ENCODE measurements at regions not wholly inside any gene's neighbourhood (a gene's known extent, or its start where the extent isn't known, plus 50 kb on each side); places are given as distances from the start of the nearest gene placed in this dataset.
A peak's percentile ranks its signal among the peaks of the same experiment; 100 is the strongest.
"Not testable (repeated sequence)": the region's sequence is repeated elsewhere in the genome, so short reads cannot be mapped to it uniquely, and the experiment has no call there.

DNA sequence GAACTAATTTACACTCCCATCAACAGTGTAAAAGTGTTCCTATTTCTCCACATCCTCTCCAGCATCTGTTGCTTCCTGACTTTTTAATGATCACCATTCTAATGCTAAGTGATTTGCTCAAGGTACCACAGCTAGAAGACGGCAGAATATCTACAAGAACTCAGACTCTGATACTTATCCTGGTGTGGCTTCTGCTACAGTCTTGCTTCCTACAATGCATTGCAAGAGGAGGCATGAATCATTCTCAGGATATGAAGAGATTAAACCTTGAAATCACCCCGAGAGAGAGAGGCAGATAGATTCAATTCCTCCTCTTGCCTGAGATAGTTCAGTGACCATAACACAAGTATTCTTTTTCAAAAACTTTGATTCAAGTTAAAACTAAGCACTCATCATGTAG is 306.4 kb downstream of the TBC1D4 start:
- no peak for DNase-seq

DNA sequence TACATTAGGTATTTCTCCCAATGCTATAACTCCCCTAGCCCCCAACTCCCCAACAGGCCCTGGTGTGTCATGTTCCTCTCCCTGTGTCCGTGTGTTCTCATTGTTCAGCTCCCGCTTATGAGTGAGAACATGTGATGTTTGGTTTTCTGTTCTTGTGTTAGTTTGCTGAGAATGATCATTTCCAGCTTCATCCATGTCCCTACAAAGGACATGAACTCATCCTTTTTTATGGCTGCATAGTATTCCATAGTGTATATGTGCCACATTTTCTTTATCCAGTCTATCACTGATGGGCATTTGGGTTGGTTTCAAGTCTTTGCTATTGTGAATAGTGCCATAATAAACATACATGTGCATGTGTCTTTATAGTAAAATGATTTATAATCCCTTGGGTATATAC is 306.9 kb downstream of the TBC1D4 start:
- DNase-seq: not testable (repeated sequence)

DNA sequence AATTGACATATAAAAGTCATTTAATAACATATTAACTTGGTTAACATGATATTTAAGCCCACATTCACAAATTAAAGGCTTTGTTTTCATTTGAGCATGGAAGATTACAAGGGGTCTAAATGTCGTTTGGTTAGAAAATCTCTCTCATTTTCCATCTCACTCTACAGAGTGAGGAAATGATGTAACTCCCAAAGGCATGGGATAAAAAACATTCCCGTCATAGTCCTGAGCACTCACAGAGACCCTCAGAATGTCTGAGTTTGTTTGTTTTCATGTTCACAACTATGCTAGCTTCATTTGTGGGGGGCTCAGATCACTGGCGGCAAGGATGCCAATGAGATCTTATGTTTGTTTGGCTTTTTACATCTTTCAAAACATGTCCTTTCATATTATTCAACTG is 307.5 kb downstream of the TBC1D4 start:
- no peak for DNase-seq

GRCh38 chr13:75173457-75174356 is 308.3 kb downstream of the TBC1D4 start:
- DNase-seq: no peak

DNA sequence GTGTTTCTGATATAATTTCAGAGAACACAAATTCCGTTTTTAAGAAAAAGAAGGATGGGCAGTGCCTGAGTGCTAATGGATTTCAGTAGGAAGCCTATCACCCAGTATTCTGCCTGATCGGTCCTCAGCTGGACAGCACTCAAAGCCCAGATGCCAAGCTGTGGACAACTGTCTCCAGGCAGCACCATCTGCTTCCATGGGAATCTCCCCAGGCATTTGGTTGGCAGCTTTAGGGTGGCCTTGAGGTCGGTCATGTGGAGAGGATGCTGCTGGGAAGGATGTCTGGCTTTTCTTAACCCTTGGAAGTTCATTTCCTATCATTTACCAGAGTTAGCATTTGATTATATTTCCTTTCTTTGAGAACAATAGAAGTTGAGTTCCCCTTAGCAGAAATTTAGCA is 311.7 kb downstream of the TBC1D4 start:
- DNase-seq: no peak

DNA sequence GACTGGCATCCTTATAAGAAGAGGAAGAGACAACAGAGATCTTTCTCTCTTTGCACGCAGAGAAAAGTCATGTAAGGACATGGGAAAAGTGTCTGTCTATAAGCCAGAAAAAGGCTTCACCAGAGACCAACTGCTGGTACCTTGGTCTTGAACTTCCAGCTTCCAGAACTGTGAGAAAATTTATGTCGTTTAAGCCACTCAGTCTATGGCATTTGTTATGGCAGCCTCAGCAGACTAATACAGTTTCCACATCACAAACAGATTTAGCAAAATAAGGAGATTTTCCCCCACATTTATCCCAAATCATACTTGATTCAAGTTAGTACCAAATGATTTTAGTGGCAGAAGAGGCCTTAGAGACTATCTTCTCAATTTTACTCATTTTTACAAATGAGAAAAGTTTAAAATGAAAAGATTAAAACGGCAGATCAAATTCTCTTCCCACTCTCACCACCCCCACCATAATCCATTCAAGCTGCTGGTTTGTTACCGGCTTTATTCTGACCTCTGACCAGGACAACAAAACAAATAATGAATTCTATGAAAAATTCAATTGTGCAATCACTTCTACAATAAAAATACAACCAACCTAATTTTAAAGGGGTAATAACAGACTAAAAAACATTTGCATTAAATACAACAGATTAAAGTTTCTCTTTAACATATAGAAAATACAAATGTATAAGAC is 316.3 kb downstream of the TBC1D4 start:
- DNase-seq: no peak

DNA sequence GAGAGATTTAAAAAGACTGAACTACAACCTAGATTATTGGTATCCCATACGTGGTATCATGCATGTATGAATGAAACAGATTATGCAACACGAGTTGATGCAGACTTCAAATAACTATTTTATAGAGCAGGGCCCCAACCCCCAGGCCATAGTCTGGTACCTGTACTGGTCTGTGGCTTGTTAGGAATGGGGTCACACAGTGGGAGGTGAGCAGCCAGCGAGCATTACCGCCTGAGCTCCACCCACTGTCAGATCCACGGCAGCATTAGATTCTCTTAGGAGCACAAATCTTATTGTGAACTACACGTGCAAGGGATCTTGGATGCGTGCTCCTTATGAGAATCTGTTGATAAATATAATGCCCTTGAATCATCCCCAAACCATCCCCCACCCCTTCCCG is 320.2 kb downstream of the TBC1D4 start:
- DNase-seq: no peak

- no peak for DNase-seq
Measured at GRCh38 chr13:75160984-75161383, 321.0 kb downstream of the TBC1D4 start.

DNA sequence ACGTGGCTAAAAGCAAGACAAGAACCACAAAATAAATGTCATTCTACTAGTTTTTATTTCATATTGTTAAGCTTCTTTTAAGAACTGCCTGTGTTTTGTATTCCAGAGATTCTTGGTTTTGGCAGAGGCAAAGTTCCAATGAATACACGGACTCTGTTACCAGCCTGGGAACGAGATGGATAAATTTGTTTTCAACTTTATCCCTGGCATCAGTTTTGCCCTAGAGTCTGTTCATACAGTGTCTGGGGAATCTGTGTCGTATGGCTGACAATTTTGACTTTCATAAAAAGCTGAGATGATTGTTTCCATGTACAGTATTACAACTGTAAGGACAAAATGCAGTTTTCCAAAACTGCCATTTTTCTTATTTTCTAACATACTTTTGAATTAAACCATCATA is 327.6 kb downstream of the TBC1D4 start:
- DNase-seq: no peak

GRCh38 chr13:75153834-75154233 is 328.1 kb downstream of the TBC1D4 start:
- no peak for DNase-seq

DNA sequence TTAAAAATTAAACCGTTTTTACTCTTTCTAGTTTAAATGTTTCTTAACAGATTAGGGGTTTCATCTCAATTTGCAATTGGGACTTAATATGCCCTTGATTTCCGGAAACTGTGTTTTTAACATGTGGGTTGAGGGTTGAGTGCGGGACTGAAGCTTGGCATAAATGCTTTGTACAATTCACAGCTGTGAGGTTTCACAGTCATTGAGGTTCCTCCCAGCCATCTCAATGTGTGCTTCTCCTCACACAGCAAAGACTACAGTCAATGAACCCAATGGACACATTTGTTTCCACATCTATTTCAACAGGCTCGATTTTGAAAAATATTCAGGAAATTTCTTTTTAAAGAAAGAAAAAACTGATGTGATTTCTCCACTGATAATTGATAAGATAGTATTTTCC is 328.6 kb downstream of the TBC1D4 start:
- DNase-seq: no peak

- no peak for DNase-seq
Measured at GRCh38 chr13:75151081-75151643, 330.8 kb downstream of the TBC1D4 start.

DNA sequence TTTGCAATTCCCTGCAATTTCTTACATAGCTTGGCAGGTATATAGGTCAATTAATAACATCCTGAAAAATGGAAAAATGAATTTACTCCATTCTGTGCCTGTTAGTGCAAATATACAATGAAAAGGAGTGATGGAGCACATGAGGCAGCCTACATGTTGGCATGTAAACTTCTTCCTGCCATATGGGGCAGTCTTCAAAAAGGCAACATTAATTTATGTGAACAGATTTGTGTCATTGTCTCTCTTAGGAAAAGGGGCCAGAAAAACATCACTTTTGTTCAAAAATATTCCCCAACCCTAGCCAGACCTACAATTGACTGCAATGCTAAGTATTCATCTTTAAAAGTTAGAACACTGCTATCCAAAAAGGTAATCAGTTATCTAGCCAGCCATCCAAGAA is 332.2 kb downstream of the TBC1D4 start:
- DNase-seq: no peak

- no peak for DNase-seq
Measured at GRCh38 chr13:75147946-75148345, 334.0 kb downstream of the TBC1D4 start.

GRCh38 chr13:75146436-75146835 is 335.5 kb downstream of the TBC1D4 start:
- DNase-seq: no peak

- peak; percentile 1 for DNase-seq
Measured at GRCh38 chr13:75145927-75146326, 336.0 kb downstream of the TBC1D4 start.

DNA sequence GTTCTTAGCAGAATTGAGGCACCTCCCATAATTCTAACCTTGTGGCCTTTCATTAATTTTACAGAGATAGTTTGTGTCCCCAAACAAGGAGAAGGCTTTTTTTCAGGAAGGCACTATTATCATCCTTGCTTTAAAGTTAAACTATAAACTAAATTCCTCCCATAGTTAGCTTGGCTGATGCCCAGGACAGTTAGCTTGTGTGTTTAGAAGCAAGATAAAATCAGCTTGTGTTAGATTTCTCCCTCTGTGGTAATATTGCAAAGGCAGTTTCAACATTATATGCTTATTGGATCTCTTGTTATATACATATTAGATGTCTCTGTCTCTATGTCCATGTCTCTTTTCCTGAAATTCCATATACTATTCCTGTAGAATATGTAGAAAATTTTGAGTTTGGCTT is 342.7 kb downstream of the TBC1D4 start:
- no peak for DNase-seq

DNA sequence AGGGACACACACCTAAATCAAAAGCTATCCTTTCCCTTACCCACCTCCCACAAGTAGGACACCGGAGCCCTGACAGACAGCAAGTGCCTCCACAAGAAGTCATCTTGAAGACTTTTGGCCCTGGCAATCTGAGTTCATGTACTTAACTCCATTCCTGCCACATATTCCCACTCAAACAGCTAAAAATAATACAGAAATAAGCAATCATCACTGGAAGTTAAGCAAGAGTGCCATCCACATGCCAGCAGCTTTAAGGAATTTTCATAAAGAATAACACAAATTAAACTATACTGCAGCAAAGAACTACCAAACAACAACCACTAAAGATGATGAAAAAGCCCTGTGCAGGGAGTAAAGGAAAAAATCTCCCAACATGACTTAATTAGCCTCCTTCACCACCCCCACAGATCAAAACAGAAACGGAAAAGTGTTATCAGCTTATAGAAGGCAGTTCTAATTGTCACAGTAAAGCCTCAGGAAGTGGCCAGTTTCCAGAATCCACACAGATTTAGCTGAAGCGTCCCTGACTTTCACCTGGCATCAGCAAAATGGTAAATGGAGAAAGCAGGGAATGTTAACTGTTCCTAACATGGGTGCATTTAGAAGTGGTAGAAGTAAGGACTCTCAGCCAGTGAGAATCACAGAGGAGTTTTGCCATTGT is 343.9 kb downstream of the TBC1D4 start:
- DNase-seq: no peak

GRCh38 chr13:75136151-75136550 is 345.8 kb downstream of the TBC1D4 start:
- no peak for DNase-seq

DNA sequence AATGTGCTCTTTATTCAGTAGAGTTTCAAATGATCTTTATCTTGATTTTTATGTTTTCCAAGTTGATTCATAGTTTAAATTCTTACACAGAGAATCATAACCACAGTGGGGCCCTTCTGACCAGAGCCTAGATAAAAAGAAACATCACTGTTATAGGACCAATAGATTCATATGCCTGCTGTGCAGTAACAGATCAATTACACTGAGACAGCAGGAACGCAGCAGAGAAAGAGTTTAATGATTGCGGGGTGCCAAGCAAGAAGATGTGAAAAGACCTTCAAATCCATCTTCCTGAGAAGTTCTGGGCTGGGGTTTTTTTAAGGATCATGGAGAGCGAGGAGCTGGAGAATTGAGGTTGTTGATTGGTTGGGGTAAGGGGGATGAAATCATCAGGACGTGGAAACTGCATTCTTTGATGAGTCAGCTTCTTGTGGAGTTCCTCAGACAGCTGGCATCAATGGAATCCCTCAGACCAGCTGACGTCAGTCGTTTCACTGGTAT is 346.6 kb downstream of the TBC1D4 start:
- no peak for DNase-seq

DNA sequence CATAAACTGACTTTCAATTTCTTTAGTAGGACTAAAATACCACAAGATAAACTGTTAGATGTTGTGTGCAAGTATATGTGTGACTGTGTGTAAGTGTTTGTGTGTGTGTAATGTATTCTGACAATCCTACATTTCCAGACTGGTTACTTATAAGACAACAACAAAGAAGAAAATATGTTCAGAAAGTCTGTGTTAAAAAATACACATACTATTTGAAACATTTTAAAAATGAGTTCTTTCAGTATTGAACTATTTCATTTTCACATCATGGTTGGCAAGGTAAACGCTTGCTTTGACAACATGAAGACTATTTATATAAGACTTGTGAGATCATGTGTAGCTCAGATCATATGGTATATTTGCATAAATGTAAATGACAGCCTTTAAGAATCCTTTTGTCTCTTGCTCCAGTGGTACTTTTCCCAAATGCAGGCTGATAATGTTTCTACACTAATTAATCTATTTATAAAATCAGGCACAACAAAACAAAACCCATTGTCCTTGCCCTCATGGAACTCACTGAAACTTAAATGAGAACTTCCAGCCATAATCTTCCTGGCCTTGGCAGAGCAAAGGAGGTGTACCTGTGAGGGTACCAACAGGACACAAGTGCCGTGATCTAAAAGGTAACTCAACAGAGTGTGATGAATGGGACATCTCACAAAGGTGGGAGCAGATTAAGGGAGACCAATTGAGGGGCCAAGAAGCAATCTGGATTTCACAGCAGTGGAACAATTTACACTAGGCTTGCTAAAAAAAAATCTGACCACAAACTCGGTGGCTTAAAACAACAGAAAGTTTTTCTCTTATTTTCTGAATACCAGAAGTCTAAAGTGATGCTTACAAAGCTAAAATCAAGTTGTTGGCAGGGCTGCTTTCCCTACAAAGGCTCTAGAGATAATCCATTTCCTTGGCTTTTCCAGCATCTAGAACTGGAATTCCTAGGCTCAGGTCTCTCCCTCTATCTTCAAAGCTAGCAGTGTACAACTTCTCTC is 349.0 kb downstream of the TBC1D4 start:
- DNase-seq: no peak

GRCh38 chr13:75129331-75129730 is 352.6 kb downstream of the TBC1D4 start:
- DNase-seq: no peak
